SK-N-SH treated with all-trans-retinoic acid at 6 μM for 48 hours (cell line): ENCODE measurements at regions not wholly inside any gene's neighbourhood (a gene's known extent, or its start where the extent isn't known, plus 50 kb on each side); places are given as distances from the start of the nearest gene placed in this dataset.

Source experiments
- ATAC-seq: fragments of 200-7000 bp; cut with Tn5 transposase; 3 replicates; pipeline ENCODE4 v1.9.1; 2020; ENCODE audit warnings: mild to moderate bottlenecking, moderate library complexity
- ARNTL ChIP-seq: fragments of 450-650 bp; formaldehyde crosslinking; IDR thresholded peaks from 2 replicates; pipeline ENCODE4 v1.5.0; 2020; ENCODE audit warnings: low read depth, mild to moderate bottlenecking, moderate library complexity, borderline replicate concordance
- BACH2 ChIP-seq: fragments of 250-450 bp; sonication (Bioruptor Pico); IDR thresholded peaks from 2 replicates; pipeline ENCODE4 v1.9.0; 2021; ENCODE audit warnings: mild to moderate bottlenecking, borderline replicate concordance
- CREB5 ChIP-seq: fragments of 250-450 bp; sonication (Bioruptor Pico); IDR thresholded peaks from 2 replicates; pipeline ENCODE4 v1.5.1; 2020; ENCODE audit warnings: low read depth, mild to moderate bottlenecking, moderate library complexity
- CSDC2 ChIP-seq: fragments of 250-450 bp; sonication (Bioruptor Pico); IDR thresholded peaks from 2 replicates; pipeline ENCODE4 v1.5.0; 2020; ENCODE audit warnings: mild to moderate bottlenecking, moderate library complexity
- CSRNP3 ChIP-seq: fragments of 250-450 bp; sonication (Bioruptor Pico); IDR thresholded peaks from 2 replicates; pipeline ENCODE4 v1.5.1; 2021; ENCODE audit warnings: mild to moderate bottlenecking, moderate library complexity
- ESRRG ChIP-seq: fragments of 250-450 bp; sonication (Bioruptor Pico); IDR thresholded peaks from 2 replicates; pipeline ENCODE4 v1.6.1; 2021; ENCODE audit warnings: mild to moderate bottlenecking
- OSR1 ChIP-seq: fragments of 250-450 bp; sonication (Bioruptor Pico); IDR thresholded peaks from 2 replicates; pipeline ENCODE4 v1.8.0; 2022; ENCODE audit warnings: moderate library complexity, mild to moderate bottlenecking, inconsistent platforms
- POU6F1 ChIP-seq: fragments of 250-450 bp; sonication (Bioruptor Pico); IDR thresholded peaks from 2 replicates; pipeline ENCODE4 v1.8.0; 2021; ENCODE audit warnings: low read depth, mild to moderate bottlenecking, moderate library complexity, borderline replicate concordance
- RARB ChIP-seq: fragments of 250-450 bp; sonication (Bioruptor Pico); IDR thresholded peaks from 2 replicates; pipeline ENCODE4 v1.8.0; 2021; ENCODE audit warnings: mild to moderate bottlenecking, moderate library complexity
- SNAI2 ChIP-seq: fragments of 250-450 bp; sonication (Bioruptor Pico); IDR thresholded peaks from 2 replicates; pipeline ENCODE4 v1.5.0; 2020; ENCODE audit warnings: mild to moderate bottlenecking, moderate library complexity
- TCF4 ChIP-seq: fragments of 250-450 bp; sonication (Bioruptor Pico); IDR thresholded peaks from 2 replicates; pipeline ENCODE4 v1.8.0; 2021; ENCODE audit warnings: mild to moderate bottlenecking, moderate library complexity, borderline replicate concordance
- TSHZ2 ChIP-seq: fragments of 250-450 bp; sonication (Bioruptor Pico); IDR thresholded peaks from 2 replicates; pipeline ENCODE4 v1.5.0; 2020; ENCODE audit warnings: mild to moderate bottlenecking, moderate library complexity
- ZC3H10 ChIP-seq: fragments of 250-450 bp; sonication (Bioruptor Pico); IDR thresholded peaks from 2 replicates; pipeline ENCODE4 v1.5.1; 2021; ENCODE audit warnings: mild to moderate bottlenecking, moderate library complexity
- ZFP3 ChIP-seq: fragments of 250-450 bp; sonication (Bioruptor Pico); IDR thresholded peaks from 2 replicates; pipeline ENCODE4 v1.5.0; 2020; ENCODE audit warnings: mild to moderate bottlenecking, moderate library complexity
- ZFP30 ChIP-seq: fragments of 450-650 bp; formaldehyde crosslinking; IDR thresholded peaks from 2 replicates; pipeline ENCODE4 v1.5.0; 2022; ENCODE audit warnings: mild to moderate bottlenecking, moderate library complexity
- ZNF70 ChIP-seq: fragments of 450-650 bp; formaldehyde crosslinking; IDR thresholded peaks from 2 replicates; pipeline ENCODE4 v1.5.0; 2020; ENCODE audit warnings: mild to moderate bottlenecking, moderate library complexity
- ZNF8 ChIP-seq: fragments of 450-650 bp; formaldehyde crosslinking; IDR thresholded peaks from 2 replicates; pipeline ENCODE4 v1.5.0; 2020; ENCODE audit warnings: mild to moderate bottlenecking, moderate library complexity
- TF ChIP-seq, protein P1 (sequence below): fragments of 250-450 bp; sonication (Bioruptor Pico); IDR thresholded peaks from 2 replicates; pipeline ENCODE4 v1.8.0; 2020; ENCODE audit warnings: mild to moderate bottlenecking, moderate library complexity, borderline replicate concordance

GRCh38 chr17:5775098-5775497 is 190.8 kb upstream of the NLRP1 start:
- ATAC-seq: no peak
- TF ChIP-seq ZNF70: no peak
- TF ChIP-seq SNAI2 (CRISPR knock-in tag): no peak
- TF ChIP-seq TSHZ2 (CRISPR knock-in tag): no peak
- TF ChIP-seq ARNTL (CRISPR knock-in tag): no peak
- TF ChIP-seq ZNF8 (CRISPR knock-in tag): no peak
- no peak for TF ChIP-seq CSRNP3 (CRISPR knock-in tag)
- no peak for TF ChIP-seq ESRRG
- TF ChIP-seq CREB5 (CRISPR knock-in tag): no peak
- no peak for TF ChIP-seq ZFP3 (CRISPR knock-in tag)
- no peak for TF ChIP-seq OSR1
- TF ChIP-seq, protein P1, sequence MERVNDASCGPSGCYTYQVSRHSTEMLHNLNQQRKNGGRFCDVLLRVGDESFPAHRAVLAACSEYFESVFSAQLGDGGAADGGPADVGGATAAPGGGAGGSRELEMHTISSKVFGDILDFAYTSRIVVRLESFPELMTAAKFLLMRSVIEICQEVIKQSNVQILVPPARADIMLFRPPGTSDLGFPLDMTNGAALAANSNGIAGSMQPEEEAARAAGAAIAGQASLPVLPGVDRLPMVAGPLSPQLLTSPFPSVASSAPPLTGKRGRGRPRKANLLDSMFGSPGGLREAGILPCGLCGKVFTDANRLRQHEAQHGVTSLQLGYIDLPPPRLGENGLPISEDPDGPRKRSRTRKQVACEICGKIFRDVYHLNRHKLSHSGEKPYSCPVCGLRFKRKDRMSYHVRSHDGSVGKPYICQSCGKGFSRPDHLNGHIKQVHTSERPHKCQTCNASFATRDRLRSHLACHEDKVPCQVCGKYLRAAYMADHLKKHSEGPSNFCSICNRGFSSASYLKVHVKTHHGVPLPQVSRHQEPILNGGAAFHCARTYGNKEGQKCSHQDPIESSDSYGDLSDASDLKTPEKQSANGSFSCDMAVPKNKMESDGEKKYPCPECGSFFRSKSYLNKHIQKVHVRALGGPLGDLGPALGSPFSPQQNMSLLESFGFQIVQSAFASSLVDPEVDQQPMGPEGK (CRISPR knock-in tag): no peak
- no peak for TF ChIP-seq BACH2 (CRISPR knock-in tag)
- TF ChIP-seq RARB: no peak
- TF ChIP-seq ZFP30 (CRISPR knock-in tag): no peak
- TF ChIP-seq TCF4: no peak
- TF ChIP-seq ZC3H10 (CRISPR knock-in tag): no peak
- TF ChIP-seq CSDC2 (CRISPR knock-in tag): no peak
- TF ChIP-seq, all 23 proteins: peak for 0

- TF ChIP-seq ARNTL (CRISPR knock-in tag) (no peak), ZNF8 (CRISPR knock-in tag) (no peak), ESRRG (no peak)
- no peak for ATAC-seq
These were observed 196.2 kb upstream of the NLRP1 start for GRCh38 chr17:5780476-5780875.

DNA sequence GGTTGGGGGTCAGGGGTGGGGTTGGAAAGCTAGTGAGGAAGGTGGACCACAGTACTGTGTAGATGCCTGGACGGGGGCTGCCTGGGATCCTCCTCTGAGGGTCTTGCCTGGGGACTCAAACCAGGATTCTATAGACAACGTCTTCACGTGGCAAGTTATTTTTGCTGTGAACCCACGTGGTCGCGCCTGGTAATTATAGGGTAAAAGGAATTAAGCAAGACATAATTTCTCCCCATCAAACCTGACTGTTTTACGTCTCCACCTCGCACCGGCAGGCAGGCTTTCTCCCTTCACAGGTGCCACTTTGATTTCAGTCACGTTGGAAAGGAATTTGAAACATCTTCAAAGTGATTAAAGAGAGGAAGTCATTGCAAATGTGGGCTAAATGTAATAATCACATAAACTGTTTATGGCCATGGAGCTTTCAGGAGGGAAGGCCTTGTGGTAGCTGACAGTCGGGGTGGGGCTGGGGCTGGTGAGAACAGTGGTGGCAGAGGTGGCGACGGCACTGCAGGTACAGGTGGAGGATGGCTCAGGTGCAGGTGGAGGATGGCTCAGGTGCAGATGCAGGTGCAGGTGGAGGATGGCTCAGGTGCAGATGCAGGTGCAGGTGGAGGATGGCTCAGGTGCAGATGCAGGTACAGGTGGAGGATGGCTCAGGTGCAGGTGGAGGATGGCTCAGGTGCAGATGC is 197.1 kb upstream of the NLRP1 start:
- ATAC-seq: no peak
- TF ChIP-seq ESRRG (no peak), ZNF8 (CRISPR knock-in tag) (no peak), TSHZ2 (CRISPR knock-in tag) (no peak), ZC3H10 (CRISPR knock-in tag) (no peak)

DNA sequence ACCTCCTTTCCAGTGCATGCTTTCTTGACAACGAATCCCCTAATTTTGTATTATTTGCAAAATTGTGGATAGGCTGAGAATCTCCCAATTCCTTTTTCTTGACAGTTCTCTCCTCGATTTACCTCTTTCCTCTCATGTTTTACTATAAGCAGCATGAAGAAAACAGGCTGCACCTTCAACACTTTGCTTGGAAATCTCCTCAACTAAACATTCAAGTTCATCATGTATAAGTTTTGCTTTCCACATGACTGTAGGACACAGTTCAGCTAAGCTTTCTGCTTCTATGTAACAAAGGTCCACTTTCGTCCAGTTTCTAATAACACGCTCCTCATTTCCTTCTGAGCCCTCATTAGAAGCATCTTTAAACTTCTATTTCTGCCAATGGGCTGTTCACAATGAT is 199.0 kb upstream of the NLRP1 start:
- TF ChIP-seq POU6F1 (CRISPR knock-in tag) (no peak), BACH2 (CRISPR knock-in tag) (no peak), TCF4 (no peak)
- ATAC-seq: no peak
